ENCODE measurements at regions not wholly inside any gene's neighbourhood (a gene's known extent, or its start where the extent isn't known, plus 50 kb on each side); places are given as distances from the start of the nearest gene placed in this dataset.

- DNase-seq (ENCODE audit: low read depth) = no peak
Measured at GRCh38 chr5:173689737-173690360, 73.4 kb upstream of the BOD1 start.

DNA sequence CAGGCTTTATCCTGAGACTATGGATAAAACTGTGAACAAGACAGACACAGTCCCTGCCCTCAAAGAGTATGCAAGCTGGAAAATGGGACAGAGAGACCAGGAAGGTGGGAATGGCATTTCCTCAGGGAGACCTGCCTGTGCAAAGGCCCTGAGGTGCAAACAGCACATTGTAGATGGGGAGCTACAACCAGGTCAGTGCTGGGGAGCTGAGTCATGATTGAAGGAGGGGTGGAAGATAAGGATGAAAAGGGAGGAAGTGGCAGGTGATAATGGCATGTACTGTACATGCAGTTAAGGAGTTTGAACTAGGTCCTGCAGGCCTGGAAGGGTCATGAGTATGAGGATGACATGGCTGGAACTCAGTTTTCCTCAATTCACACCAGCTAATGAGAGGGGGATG is 75.5 kb upstream of the BOD1 start:
- no peak for DNase-seq (ENCODE audit: low read depth)

GRCh38 chr5:173693670-173694069 is 77.2 kb upstream of the BOD1 start:
- no peak for DNase-seq (ENCODE audit: low read depth)

GRCh38 chr5:173696216-173696615 is 79.8 kb upstream of the BOD1 start:
- no peak for DNase-seq (ENCODE audit: low read depth)

DNA sequence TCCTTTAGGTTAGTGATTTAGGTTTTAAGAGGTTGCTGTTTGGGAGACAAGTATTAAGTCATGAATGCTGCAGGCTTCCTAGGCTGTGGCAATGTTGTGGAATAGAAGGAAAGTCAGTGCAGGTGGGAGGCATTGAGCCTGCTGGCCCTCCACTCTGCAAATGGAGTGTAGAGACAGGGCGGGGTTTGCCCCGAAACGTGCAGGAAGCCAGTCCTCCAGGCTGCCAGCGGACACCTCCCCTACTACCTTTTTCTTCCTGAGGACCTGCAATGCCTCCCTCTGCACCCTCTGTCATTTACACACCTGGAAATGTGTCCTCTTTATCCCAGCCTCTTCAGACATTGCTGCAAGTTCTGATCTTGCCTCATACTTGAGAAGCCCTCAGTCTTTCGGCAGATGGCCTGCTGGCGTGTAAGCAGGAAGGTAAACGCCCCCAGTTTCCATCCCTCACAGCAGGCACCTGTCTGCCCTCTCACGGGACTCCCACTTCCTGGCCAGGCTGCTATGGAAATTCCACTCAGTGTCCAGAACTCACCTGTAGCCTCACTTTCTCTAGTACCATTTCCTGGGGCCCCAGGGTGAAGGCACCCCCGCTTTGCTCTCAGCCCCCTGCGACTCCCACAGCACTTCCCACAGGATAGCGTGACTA is 81.6 kb upstream of the BOD1 start:
- DNase-seq (ENCODE audit: low read depth) = no peak

- no peak for DNase-seq (ENCODE audit: low read depth)
Measured at GRCh38 chr5:173699966-173700365, 83.5 kb upstream of the BOD1 start.

DNA sequence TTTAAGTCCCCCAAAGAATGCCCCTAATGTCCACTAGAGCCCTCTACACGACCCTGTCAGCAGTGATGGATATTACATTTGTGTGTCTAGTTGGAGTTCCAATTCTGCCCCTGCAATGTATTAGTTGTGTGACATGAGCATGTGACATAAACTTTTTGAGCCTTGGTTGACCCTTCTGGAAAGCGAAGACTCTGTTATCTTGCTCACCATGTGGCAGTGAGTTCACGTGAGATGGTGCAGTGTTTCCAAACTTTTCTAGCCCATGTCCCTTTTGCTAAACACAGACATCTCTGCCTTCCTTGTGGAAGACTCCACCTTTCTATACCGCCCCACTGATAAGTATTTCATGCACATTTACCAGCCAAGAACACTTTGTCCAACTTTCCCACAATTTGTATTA is 87.0 kb upstream of the BOD1 start:
- no peak for DNase-seq (ENCODE audit: low read depth)

GRCh38 chr5:173704615-173705511 is 88.4 kb upstream of the BOD1 start:
- DNase-seq (ENCODE audit: low read depth) = no peak

GRCh38 chr5:173705512-173706044 is 89.1 kb upstream of the BOD1 start:
- no peak for DNase-seq (ENCODE audit: low read depth)

DNA sequence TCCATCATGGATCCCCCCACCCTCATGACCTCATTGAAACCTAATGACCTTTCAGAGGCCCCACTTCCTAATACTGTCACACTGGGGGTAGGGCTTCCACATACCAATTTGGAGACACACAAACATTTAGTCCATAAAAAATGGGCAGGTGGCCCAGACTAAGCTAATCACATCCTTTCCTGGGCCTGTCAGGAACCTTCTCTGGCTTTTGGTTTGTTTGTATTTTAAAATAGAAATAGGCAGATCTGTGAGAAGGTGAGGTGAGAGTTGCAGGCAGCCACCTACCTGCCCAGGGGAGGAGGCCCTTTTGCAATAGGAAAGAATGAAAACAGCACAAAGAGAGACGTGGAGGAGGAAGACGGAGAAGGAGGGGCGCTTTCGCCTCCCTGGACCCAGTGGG is 90.2 kb upstream of the BOD1 start:
- DNase-seq (ENCODE audit: low read depth) = no peak

GRCh38 chr5:173707392-173707791 is 90.9 kb upstream of the BOD1 start:
- DNase-seq (ENCODE audit: low read depth) = peak; percentile 63

DNA sequence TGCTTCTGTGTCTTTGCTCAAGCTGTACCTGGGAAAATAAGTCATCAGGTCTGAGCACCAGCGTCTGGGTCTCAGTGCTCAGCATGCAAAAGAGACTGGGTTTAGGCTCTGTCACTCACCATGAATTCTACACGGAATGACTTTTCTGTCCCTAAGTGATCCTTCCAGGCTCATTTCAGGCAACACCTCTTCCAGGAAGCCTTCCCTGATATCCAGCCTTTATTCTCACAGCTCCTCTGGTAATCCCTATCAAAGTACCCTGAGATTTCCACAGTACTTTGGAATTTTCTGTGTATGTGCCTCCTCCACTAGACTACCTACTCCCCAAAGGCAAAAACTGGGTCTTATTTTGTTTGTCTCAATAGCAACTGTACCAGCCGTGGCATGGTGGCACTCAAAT is 92.7 kb upstream of the BOD1 start:
- DNase-seq (ENCODE audit: low read depth) = no peak

GRCh38 chr5:173709761-173710160 is 93.3 kb upstream of the BOD1 start:
- DNase-seq (ENCODE audit: low read depth) = no peak

DNA sequence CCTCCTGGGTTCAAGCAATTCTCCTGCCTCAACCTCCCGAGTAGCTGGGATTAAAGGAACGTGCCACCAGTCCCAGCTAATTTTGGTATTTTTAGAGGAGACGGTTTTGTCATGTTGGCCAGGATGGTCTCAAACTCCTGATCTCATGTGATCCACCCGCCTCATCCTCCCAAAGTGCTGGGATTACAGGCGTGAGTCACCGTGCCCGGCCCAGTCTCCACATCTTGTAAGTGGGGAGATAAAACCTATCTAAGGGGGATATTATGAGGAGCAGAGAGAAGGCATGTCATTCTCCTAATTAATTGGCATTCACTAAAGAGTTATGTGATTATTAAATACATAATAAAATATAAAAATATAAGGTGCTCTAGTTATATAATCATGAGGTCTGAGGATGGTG is 94.1 kb upstream of the BOD1 start:
- no peak for DNase-seq (ENCODE audit: low read depth)

DNA sequence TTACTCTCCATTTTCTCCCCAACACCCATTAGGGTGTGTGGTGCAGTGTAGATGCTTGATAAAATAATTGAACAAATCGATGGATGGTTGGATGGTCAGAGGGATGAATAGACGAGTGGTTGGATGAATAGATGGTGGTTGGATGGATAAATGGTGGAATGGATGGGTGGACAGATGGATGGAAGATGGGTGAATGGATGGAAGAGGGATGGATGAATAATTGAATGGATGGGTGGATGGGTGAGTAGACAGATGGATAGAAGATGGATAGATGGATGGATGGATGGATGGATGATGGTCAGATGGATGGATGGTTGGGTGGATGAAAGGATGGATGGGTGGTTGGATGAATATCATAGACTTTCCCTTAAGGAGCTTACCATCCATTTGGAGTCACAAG is 95.0 kb upstream of the BOD1 start:
- no peak for DNase-seq (ENCODE audit: low read depth)

- no peak for DNase-seq (ENCODE audit: low read depth)
Measured at GRCh38 chr5:173712609-173713175, 96.2 kb upstream of the BOD1 start.

DNA sequence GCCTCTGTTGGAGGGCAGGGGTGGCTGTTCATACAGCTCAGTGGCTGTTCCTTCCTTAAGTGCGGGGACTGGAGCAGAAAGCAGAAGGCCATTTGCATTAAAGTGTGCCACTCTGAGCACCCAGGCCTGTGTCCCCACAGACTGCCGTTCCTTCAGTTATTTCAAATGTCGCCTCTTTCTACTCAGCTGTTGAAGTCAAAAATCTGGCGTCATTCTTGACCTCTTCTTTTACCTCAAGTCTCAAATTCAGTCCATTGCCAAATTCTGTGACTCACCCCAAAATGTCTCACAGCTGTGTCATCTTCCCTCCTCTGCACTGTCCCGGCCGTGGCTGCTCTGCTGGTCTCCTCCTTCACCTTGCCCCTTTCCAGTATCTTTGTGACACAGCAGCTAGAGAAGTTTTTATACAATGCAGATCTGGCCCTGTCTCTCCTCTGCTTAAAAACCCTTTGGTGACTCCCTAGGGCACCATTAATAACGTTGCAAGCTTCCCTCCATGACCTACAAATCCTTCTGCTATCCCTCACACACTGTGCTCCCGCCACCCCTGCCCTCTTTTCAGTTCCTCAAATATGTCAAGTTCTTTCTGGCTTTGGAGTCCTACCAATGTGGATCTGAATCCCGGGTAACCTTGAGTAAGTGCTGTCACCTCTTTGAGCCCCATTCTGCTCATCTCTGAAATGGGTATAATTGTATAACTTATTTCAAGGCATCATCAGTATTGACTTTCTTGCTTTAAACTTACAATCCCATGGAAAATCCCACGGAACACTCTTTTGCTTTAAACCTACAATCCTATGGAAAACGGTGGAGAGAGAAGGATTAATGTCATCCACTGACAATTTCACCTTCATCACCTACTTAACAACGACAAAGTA is 98.3 kb upstream of the BOD1 start:
- peak; percentile 85 for DNase-seq (ENCODE audit: low read depth)

DNA sequence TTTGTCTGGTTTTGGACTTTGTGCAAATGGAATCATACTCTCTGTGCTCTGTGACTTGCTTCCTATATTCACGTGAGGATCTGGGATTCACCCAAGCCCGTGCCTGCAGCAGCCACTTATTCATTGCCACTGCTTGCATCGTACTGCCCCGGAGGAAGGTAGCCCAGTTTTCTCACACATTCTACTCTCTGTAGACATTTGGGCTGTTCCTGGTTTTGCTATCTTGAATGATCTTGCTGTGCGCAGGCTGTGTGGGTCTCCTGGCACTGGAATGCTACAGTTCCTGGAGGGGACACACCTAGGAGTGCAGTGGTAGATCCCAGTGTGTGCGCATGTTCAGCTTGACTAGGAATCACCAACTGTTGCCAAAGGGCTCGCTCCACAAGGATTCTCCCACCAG is 99.2 kb upstream of the BOD1 start:
- no peak for DNase-seq (ENCODE audit: low read depth)

DNA sequence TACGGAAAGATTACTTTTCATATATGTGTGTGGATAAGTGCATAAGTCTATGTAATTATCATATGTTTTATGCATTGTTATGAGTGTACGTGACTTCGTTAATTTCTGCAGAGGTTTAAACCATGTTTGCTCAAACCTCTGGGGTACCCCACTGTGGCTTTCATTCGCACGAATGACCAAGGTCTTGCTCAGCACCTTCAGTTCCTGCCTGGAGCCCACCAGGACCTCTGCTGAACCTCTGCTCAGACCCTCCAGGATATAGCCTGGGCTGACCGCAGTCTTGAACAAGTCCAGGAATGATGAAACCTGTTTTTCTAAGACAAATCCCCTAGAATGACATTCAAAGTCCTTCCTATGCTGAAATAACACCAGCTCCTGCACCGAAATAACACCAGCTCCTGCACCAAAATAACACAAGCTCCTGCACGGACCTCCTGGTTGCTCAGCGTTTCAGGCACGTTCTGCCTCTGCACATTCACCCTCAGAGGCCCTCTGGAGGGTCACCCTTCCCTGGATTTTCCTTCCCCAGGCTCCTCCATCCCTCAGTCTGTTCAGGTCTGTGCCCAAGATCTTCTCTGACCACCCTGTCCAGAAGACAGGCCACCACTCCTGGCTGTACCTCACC is 99.7 kb upstream of the BOD1 start:
- no peak for DNase-seq (ENCODE audit: low read depth)

- DNase-seq (ENCODE audit: low read depth) = peak; percentile 19
Measured at GRCh38 chr5:173717959-173718358, 101.5 kb upstream of the BOD1 start.

- DNase-seq (ENCODE audit: low read depth) = no peak
Measured at GRCh38 chr5:173718469-173718868, 102.0 kb upstream of the BOD1 start.
